AG08395 (cell line): ENCODE measurements at regions not wholly inside any gene's neighbourhood (a gene's known extent, or its start where the extent isn't known, plus 50 kb on each side); places are given as distances from the start of the nearest gene placed in this dataset.
"Not testable (repeated sequence)": the region's sequence is repeated elsewhere in the genome, so short reads cannot be mapped to it uniquely, and the experiment has no call there.

Experiments
- DNase-seq: peaks from one replicate; pipeline ENCODE4 v3.0.0; 2012; ENCODE audit warnings: mixed read lengths, low spot score

- no peak for DNase-seq
Measured at GRCh38 chr5:135157421-135158313, 123.6 kb upstream of the PITX1 start.

GRCh38 chr5:135156715-135157404, 122.8 kb upstream of the PITX1 start:
- DNase-seq: no peak

- DNase-seq: no peak
Measured at GRCh38 chr5:135156337-135156714, 122.3 kb upstream of the PITX1 start.

GRCh38 chr5:135155616-135156214, 121.7 kb upstream of the PITX1 start:
- no peak for DNase-seq

GRCh38 chr5:135154961-135155360, 120.9 kb upstream of the PITX1 start:
- no peak for DNase-seq

DNA sequence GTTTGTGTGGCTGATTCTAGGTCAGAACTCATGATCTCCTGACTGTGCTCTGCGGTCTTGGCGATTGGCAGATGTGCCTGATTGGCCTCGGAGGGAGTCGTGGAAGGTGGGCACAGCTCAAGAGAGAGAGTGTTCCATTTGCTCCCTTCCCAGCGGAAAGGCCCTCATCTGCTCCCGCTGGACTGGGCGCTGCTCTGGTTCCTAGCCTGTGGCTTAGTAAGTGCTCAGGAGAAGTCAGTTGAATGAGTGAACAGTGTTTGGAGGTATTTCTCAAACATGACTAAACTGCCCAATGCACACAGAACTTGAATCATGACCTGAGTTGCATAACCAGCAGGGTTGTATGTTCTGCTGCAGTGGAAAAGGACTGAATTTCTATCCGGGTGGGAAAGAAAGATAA, 120.2 kb upstream of the PITX1 start:
- no peak for DNase-seq

- DNase-seq: no peak
Measured at GRCh38 chr5:135153661-135154060, 119.6 kb upstream of the PITX1 start.

- DNase-seq: no peak
Measured at GRCh38 chr5:135153259-135153658, 119.2 kb upstream of the PITX1 start.

DNA sequence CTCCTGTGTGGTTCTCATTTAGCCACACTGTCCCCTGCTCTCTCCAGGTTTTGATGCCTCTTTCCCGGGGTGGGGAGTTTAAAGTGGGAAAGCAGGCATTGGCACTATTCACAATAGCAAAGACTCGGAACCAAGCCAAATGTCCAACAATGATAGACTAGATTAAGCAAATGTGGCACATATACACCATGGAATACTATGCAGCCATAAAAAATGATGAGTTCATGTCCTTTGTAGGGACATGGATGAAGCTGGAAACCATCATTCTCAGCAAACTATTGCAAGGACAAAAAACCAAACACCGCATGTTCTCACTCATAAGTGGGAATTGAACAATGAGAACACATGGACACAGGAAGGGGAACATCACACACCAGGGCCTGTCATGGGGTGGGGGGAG, 117.6 kb upstream of the PITX1 start:
- DNase-seq: not testable (repeated sequence)

DNA sequence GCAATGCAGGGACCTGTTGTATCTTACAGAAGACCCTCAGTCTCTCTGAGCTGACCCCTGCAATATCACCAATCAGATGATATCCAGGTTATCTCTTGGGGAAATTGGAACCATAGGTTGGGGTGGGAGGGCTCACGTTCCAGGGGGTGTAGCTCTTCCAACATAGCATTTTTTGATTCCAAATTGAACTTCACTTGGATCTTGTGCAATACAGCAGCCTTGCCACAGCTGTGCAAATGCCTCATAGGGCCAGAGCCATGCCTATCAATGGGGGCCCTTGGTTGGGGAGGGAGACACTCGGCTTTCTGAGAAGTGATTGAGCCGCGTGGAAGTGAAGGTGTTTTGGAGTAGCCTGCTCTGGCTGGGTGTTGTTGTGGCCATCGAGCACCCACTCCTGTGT, 117.2 kb upstream of the PITX1 start:
- no peak for DNase-seq

- no peak for DNase-seq
Measured at GRCh38 chr5:135150767-135151166, 116.7 kb upstream of the PITX1 start.

DNA sequence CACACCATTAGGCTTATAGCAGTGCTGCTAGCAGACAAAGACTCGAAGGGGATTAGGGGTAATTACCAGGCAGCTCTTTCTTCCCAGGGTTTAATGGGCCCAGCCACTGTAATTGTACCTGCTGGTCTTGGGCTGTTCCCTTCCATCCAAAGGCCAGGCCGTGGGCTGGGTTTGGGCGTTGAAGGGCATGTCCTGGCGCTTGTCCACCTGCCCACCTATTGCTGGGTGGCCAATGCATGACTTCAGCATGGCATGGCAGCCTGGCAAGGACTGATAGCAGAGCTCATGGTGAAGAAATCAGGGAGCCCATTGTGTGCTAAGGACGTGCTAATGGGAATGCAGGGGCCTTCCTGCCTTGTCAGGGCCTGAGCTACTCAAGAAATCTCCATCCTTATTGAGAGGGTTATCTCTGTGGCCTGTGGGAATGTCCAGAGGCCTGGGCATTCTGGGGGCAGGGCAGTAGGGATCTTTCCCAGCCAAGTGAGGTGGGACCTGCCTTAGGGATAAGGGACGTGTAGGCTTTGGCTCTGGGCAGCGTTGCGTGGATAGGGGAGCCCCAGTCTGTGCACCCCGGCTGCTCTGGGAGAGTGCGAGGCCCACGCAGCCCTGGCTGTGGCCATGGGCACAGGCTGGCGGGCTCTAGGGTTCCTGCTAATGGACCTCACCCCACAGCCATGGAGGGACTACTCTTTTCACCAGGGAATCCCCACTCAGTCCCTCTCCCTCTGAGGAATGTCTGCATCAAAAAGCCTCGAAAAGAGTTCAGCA, 116.1 kb upstream of the PITX1 start:
- no peak for DNase-seq

- no peak for DNase-seq
Measured at GRCh38 chr5:135149229-135149955, 115.4 kb upstream of the PITX1 start.

- DNase-seq: no peak
Measured at GRCh38 chr5:135147294-135148090, 113.5 kb upstream of the PITX1 start.

DNA sequence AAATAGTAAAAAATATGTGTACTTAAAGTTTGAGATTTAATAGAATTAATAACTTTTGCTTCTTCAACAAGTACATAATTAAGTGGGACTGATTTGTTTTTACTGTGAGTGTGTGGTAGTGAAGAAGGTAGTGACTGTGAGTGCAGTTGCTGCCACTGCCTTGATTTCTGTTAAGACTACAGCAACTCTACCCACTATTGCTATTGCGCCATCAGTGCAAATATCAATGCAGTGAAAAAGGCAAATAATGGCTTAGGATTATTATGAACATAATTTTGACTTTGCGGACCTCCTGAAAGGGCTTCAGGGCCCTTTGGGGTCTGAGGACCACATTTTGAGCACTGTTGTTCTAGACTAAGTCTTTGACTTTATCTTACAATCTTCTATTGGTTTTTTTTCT, 112.0 kb upstream of the PITX1 start:
- no peak for DNase-seq

DNA sequence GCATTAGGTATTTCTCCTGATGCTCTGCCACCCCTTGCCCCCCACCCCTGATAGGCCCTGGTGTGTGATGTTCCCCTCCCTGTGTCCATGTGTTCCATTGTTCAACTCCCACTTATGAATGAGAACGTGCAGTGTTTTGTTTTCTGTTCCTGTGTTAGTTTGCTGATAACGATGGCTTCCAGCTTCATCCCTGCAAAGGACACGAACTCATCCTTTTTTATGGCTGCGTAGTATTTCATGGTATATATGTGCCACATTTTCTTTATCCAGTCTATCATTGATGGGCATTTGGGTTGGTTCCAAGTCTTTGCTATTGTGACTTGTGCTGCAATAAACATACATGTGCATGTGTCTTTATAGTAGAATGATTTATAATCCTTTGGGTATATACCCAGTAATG, 109.7 kb upstream of the PITX1 start:
- not testable (repeated sequence) for DNase-seq

GRCh38 chr5:135141303-135142268, 107.6 kb upstream of the PITX1 start:
- peak; percentile 34 for DNase-seq

DNA sequence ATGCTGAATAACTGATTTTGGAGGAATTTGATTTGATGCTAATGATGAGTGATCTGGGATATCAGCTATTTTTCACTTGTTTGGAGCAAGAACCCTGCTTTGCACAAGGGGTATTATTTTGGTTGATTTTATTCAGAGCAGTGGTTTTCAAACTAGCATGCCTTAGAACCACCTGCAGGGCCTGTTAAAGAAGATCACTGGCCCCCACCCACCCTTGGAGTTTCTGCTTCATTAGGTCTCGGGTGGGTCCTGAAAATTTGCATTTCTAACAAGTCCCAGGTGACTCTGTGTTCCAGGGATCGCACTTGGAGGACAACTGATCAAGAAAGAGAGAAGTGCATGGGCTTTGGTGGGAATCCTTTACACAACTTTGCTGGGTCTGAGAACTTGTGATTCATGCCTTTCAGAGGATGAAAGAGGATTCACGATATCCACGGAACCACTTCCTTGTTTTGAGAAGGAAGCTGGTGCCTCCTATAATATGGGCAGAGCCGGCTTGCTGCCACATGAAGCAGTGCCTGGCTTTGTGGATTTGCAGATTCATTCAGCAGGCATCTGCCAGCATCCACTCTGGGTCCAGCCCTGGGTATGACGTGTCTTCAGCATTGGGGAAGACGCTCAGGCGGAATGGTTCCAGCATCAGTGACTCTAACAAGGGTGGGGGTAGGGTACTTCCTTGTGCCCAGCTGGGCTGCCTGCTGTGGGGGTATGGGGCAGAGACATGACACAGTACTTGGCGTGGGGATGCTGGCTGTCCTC, 106.6 kb upstream of the PITX1 start:
- DNase-seq: peak; percentile 79
